ENCODE measurements at regions not wholly inside any gene's neighbourhood (a gene's known extent, or its start where the extent isn't known, plus 50 kb on each side); places are given as distances from the start of the nearest gene placed in this dataset.
A peak's percentile ranks its signal among the peaks of the same experiment; 100 is the strongest.

- TF ChIP-seq REST (IDR thresholded peaks at IDR 0.05; ENCODE audit: borderline replicate concordance) (no peak), REST (CRISPR knock-in tag; IDR thresholded peaks at IDR 0.05; ENCODE audit: low read depth) (no peak), NFRKB (IDR thresholded peaks at IDR 0.05; ENCODE audit: low read depth) (no peak), ZBTB7A (IDR thresholded peaks at IDR 0.05; ENCODE audit: borderline replicate concordance, control insufficient read depth, low read depth, low read length) (no peak), ZNF316 (IDR thresholded peaks at IDR 0.05) (peak; percentile 95), ZNF121 (CRISPR knock-in tag; conservative IDR thresholded peaks at IDR 0.05) (no peak), GABPA (tag; conservative IDR thresholded peaks at IDR 0.05; ENCODE audit: low read depth) (no peak), ZBTB26 (CRISPR knock-in tag; IDR thresholded peaks at IDR 0.05) (no peak)
- TF ChIP-seq, protein P1, sequence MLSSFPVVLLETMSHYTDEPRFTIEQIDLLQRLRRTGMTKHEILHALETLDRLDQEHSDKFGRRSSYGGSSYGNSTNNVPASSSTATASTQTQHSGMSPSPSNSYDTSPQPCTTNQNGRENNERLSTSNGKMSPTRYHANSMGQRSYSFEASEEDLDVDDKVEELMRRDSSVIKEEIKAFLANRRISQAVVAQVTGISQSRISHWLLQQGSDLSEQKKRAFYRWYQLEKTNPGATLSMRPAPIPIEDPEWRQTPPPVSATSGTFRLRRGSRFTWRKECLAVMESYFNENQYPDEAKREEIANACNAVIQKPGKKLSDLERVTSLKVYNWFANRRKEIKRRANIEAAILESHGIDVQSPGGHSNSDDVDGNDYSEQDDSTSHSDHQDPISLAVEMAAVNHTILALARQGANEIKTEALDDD (IDR thresholded peaks at IDR 0.05), result 0 out of 2 replicates have a peak, but pooled peaks have one; percentile 9
These were observed 68.4 kb downstream of the RPL22L1 start (continued) for GRCh38 chr3:170801597-170801996.

Measured in K562 (cell line).